Glutamatergic neuron (in vitro differentiated cells): ENCODE measurements at regions not wholly inside any gene's neighbourhood (a gene's known extent, or its start where the extent isn't known, plus 50 kb on each side); places are given as distances from the start of the nearest gene placed in this dataset.

Source experiments
- DNase-seq: peaks from one replicate; pipeline ENCODE4 v3.0.0; 2022
- H3K27ac Mint-ChIP-seq: one replicate; pipeline ENCODE4 v1.8.0; 2020; ENCODE audit warnings: mild to moderate bottlenecking, mixed read lengths, inconsistent platforms; ENCODE audit not compliant: unreplicated experiment
- H3K27me3 Mint-ChIP-seq: one replicate; pipeline ENCODE4 v1.8.0; 2020; ENCODE audit warnings: mild to moderate bottlenecking, moderate library complexity, mixed read lengths, inconsistent platforms; ENCODE audit not compliant: unreplicated experiment
- H3K36me3 Mint-ChIP-seq: one replicate; pipeline ENCODE4 v1.8.0; 2020; ENCODE audit warnings: mild to moderate bottlenecking, mixed read lengths, inconsistent platforms; ENCODE audit not compliant: unreplicated experiment
- H3K4me1 Mint-ChIP-seq: one replicate; pipeline ENCODE4 v1.8.0; 2020; ENCODE audit warnings: mild to moderate bottlenecking, low read depth, mixed read lengths, inconsistent platforms; ENCODE audit not compliant: unreplicated experiment
- H3K4me3 Mint-ChIP-seq: one replicate; pipeline ENCODE4 v1.8.0; 2020; ENCODE audit warnings: mild to moderate bottlenecking, mixed read lengths, inconsistent platforms; ENCODE audit not compliant: unreplicated experiment
- H3K9me3 Mint-ChIP-seq: one replicate; pipeline ENCODE4 v1.8.0; 2020; ENCODE audit warnings: mild to moderate bottlenecking, moderate library complexity, mixed read lengths, inconsistent platforms; ENCODE audit not compliant: unreplicated experiment
- TF ChIP-seq, protein P1 (sequence below): fragments of 200-600 bp; sonication (generic); IDR thresholded peaks from one replicate; pipeline ENCODE4 v1.5.0; 2021; ENCODE audit not compliant: partially characterized antibody, unreplicated experiment

DNA sequence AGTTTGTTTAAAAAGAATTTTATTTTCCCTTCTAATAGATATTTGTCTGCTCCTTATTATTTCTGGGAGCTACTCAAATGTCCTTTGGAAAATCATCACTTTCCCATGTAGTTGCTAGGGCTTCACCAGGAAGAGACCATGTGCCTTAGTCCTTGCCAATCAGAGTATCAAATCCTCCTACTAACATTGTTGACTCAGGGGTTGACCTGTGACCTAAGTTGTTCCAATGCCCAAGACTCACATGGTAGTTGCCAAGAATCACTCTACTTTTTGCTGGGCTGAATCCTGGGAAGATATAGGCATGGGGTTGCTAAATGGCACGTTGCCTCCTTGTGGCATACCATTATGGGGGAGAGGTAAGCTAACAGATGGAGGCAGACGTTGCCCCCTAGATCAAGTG is 58.2 kb upstream of the FOXD3 start:
- H3K4me3 Mint-ChIP-seq: no peak overlapping the region
- no peaks in the 10 kb centered on the region for H3K4me1 Mint-ChIP-seq
- TF ChIP-seq, protein P1, sequence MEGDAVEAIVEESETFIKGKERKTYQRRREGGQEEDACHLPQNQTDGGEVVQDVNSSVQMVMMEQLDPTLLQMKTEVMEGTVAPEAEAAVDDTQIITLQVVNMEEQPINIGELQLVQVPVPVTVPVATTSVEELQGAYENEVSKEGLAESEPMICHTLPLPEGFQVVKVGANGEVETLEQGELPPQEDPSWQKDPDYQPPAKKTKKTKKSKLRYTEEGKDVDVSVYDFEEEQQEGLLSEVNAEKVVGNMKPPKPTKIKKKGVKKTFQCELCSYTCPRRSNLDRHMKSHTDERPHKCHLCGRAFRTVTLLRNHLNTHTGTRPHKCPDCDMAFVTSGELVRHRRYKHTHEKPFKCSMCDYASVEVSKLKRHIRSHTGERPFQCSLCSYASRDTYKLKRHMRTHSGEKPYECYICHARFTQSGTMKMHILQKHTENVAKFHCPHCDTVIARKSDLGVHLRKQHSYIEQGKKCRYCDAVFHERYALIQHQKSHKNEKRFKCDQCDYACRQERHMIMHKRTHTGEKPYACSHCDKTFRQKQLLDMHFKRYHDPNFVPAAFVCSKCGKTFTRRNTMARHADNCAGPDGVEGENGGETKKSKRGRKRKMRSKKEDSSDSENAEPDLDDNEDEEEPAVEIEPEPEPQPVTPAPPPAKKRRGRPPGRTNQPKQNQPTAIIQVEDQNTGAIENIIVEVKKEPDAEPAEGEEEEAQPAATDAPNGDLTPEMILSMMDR: no peak
- no peak for DNase-seq
- no peaks in the 10 kb centered on the region for H3K36me3 Mint-ChIP-seq
- no peak overlapping the region for H3K27ac Mint-ChIP-seq
- peaks cover 3% of the 10 kb centered on the region for H3K27me3 Mint-ChIP-seq
- H3K9me3 Mint-ChIP-seq: no peaks in the 10 kb centered on the region

DNA sequence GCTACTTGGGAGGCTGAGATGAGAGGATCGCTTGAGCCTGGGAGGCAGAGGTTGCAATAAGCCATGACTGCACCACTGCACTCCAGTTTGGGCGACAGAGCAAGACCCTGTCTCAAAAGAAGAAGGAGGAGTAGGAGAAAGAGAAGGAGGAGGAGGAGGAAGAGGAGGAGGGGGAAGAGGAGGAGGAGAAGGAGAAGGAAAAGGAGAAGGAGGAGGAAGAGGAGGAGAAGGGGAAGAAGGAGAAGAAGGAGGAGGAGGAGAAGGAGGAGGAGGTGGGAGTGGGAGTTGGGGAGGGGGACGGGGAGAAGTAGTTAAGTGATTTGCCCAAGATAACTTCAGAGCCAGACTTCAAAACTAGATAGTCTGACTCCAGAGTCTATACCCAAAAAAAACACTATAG is 55.5 kb upstream of the FOXD3 start:
- Mint-ChIP-seq H3K36me3 (no peaks in the 10 kb centered on the region), H3K27ac (no peak overlapping the region), H3K27me3 (peaks cover 2% of the 10 kb centered on the region), H3K9me3 (no peaks in the 10 kb centered on the region), H3K4me3 (no peak overlapping the region), H3K4me1 (no peaks in the 10 kb centered on the region)
- TF ChIP-seq, protein P1: no peak
- no peak for DNase-seq

DNA sequence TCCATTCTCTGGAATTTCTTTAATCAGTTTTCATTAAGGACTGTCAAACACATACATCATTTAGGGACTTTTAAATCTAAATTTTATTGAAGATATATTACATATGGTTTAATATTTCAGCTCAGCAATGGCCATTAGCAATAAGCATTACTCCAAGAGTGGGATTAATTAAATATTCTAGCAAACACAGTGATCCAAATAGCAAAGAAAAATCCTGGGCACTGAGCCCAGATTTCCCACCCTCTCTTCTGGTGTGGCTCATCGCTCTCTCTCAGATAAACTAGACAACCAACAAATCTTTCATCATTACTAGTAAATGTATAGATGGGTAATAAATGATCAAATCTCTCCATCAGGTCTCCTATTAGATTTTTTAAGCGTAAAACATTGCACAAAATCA is 53.5 kb upstream of the FOXD3 start:
- no peak overlapping the region for H3K4me3 Mint-ChIP-seq
- no peaks in the 10 kb centered on the region for H3K9me3 Mint-ChIP-seq
- TF ChIP-seq, protein P1: no peak
- H3K4me1 Mint-ChIP-seq: no peaks in the 10 kb centered on the region
- DNase-seq: no peak
- H3K36me3 Mint-ChIP-seq: no peaks in the 10 kb centered on the region
- no peak overlapping the region for H3K27ac Mint-ChIP-seq
- H3K27me3 Mint-ChIP-seq: no peaks in the 10 kb centered on the region

DNA sequence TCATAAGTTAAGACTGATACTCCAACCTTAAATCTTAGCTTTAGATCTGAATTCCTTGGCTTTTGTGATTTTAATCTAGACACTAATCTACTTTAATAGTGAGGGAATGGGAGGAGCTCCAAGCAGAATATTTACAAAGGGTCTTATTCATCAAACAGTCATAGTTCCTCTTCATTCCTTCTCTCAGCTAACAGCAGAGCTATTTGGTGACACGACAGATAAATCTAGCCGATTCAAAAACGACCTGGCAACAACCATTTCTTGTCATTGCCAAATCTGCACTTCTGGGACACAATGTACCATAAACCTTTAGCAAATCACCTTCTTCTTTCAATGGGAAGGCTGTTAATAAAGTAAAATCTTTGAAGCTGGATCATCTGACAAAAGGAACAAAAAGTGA is 52.8 kb upstream of the FOXD3 start:
- no peak overlapping the region for H3K4me3 Mint-ChIP-seq
- DNase-seq: no peak
- no peaks in the 10 kb centered on the region for H3K4me1 Mint-ChIP-seq
- H3K36me3 Mint-ChIP-seq: no peaks in the 10 kb centered on the region
- TF ChIP-seq, protein P1: no peak
- no peak overlapping the region for H3K27ac Mint-ChIP-seq
- no peaks in the 10 kb centered on the region for H3K9me3 Mint-ChIP-seq
- no peaks in the 10 kb centered on the region for H3K27me3 Mint-ChIP-seq
